Mammary epithelial cell (primary cell): ENCODE measurements at regions not wholly inside any gene's neighbourhood (a gene's known extent, or its start where the extent isn't known, plus 50 kb on each side); places are given as distances from the start of the nearest gene placed in this dataset.

ENCODE experiments used
- EZH2 ChIP-seq: IDR thresholded peaks from 2 replicates; pipeline ENCODE4 v1.6.1; 2012; ENCODE audit warnings: low read length, inconsistent platforms, borderline replicate concordance
- TF ChIP-seq, protein P1 (sequence below), 2 donors: IDR thresholded peaks in 1 of 2; conservative IDR thresholded peaks in 1 of 2; 2 replicates each; pipeline ENCODE4 v1.5.1; 2011 to 2012; ENCODE audit warnings: inconsistent platforms in 2 of 2, low read length in 2 of 2, mild to moderate bottlenecking in 2 of 2, control low read depth in 1 of 2, low read depth in 1 of 2; ENCODE audit not compliant: insufficient read depth in 1 of 2; ENCODE audit errors: extremely low read depth in 1 of 2

DNA sequence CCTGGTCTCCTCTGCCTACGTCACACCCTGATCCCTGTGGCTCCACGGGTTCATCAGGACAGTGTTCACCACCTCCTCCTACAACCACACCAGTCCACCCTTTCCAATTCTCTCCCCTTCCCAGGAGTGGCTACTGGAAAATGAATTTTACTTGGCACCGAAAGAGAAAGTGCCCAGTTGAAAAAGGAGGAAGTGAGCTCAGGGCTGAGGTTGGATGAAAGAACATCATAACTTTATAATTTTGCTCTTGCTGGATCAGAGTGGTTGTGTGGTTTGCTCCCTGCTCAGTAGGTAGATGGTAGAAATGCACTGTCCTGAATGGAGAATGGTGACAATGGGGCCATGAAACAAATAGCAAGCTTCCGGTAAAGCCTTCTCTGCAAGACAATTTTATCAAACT is 140.3 kb upstream of the DDX18 start:
- TF ChIP-seq, protein P1, sequence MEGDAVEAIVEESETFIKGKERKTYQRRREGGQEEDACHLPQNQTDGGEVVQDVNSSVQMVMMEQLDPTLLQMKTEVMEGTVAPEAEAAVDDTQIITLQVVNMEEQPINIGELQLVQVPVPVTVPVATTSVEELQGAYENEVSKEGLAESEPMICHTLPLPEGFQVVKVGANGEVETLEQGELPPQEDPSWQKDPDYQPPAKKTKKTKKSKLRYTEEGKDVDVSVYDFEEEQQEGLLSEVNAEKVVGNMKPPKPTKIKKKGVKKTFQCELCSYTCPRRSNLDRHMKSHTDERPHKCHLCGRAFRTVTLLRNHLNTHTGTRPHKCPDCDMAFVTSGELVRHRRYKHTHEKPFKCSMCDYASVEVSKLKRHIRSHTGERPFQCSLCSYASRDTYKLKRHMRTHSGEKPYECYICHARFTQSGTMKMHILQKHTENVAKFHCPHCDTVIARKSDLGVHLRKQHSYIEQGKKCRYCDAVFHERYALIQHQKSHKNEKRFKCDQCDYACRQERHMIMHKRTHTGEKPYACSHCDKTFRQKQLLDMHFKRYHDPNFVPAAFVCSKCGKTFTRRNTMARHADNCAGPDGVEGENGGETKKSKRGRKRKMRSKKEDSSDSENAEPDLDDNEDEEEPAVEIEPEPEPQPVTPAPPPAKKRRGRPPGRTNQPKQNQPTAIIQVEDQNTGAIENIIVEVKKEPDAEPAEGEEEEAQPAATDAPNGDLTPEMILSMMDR (conservative IDR thresholded peaks at IDR 0.05 in 1 of 2, IDR thresholded peaks at IDR 0.05 in 1 of 2; ENCODE audit: extremely low read depth in 1 of 2, insufficient read depth in 1 of 2, low read depth in 1 of 2, low read length in 2 of 2), result no peak
- no peak for TF ChIP-seq EZH2
